Fibroblast of skin of left biceps (primary cell): ENCODE measurements at regions not wholly inside any gene's neighbourhood (a gene's known extent, or its start where the extent isn't known, plus 50 kb on each side); places are given as distances from the start of the nearest gene placed in this dataset.
A peak's percentile ranks its signal among the peaks of the same experiment; 100 is the strongest.
"Not testable (repeated sequence)": the region's sequence is repeated elsewhere in the genome, so short reads cannot be mapped to it uniquely, and the experiment has no call there.

Source experiments
- DNase-seq, 2 experiments: peaks; one replicate each; pipeline ENCODE4 v3.0.0-alpha.2; 2013; ENCODE audit warnings: low read depth in 2 of 2

DNA sequence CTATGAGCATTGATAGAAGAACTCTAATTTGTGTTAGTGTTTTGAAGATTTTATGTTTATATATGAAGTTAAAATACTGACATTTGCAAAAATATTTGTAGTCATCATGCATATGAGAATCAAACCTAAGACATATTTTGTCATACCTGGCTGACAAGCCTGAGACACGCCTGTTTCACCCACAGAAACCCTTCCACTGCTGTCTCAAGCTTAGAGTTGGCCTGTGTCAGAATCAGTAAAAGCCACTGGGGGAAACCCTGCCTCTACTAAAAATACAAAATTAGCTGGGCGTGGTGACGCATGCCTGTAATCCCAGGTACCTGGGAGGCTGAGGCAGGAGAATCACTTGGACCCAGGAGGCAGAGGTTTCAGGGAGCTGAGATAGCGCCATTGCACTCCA, 218.0 kb upstream of the C1QTNF3 start:
- DNase-seq = not testable (repeated sequence)

DNA sequence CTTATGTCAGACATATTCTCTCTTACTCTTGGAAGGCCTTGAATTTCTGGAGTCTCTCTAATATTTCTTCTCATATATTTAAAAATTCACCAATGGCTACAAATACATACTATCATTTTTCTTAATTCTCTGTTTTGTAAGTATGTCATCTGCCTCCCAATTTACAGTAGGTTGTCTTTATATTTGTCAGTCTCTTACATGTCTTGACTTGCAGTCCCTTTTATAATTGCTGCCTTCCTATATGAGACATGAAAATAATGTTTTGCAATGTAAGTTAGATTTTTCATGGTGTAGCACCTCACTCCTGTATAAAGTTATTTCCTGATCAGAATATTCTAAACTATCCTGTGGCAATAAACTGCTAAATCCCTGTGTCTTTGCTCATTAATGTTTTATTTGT, 223.1 kb upstream of the C1QTNF3 start:
- DNase-seq = not testable (repeated sequence)

DNA sequence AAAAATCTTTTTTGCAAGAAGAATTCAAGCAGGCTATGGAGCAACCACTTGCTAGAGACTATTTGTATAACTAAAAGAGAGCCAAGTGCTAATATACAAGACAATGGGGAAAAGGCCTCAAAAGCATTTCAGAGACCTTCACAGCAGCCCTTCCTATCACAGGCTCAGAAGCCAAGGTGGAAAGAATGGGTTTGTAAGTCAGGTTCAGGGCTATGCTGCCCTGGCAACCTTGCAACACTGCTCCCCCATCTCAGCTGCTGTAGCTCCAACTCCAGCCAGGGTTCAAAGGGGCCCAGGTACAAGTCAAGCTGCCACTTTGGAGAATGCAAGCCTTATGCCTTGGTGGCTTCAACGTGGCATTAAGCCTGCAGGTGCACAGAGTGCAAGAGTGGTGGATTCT, 253.7 kb upstream of the C1QTNF3 start:
- DNase-seq = not testable (repeated sequence)

DNA sequence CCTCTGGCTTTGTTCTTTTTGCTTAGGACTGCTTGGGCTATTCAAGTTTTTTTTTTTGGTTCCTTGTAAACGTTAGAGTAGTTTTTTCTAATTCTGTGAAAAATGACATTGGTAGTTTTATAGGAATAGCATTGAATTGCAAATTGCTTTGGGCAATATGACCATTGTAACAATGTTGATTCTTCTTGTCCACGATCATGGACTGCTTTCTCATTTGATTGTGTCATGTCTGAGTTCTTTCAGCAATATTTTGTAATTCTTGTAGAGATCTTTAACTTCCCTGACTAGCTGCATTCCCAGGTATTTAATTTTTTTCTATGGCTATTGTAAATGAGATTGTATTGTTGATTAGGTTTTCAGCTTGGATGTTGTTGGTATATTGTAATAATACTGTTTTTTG, 286.2 kb upstream of the C1QTNF3 start:
- not testable (repeated sequence) for DNase-seq

DNA sequence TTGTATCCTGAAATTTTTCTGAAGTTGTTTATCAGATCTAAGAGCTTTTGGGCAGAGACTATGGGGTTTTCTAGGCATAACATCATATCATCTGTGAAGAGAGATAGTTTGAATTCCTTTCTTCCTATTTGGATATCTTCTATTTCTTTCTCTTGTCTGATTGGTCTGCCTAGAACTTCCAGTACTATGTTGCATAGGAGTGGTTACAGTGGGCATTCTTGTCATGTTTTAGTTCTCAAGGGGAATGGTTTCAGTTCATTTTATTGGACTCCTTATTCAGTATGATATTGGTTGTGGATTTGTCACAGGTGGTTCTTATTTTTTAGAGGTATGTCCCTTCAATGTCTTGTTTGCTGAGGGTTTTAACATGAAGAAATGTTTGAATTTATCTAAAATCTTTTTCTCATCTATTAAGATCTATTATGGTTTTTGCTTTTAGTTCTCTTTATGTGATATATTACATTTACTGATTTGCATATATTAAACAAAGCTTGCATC, 286.6 kb upstream of the C1QTNF3 start:
- peak; percentile 11 to 21 for DNase-seq

DNA sequence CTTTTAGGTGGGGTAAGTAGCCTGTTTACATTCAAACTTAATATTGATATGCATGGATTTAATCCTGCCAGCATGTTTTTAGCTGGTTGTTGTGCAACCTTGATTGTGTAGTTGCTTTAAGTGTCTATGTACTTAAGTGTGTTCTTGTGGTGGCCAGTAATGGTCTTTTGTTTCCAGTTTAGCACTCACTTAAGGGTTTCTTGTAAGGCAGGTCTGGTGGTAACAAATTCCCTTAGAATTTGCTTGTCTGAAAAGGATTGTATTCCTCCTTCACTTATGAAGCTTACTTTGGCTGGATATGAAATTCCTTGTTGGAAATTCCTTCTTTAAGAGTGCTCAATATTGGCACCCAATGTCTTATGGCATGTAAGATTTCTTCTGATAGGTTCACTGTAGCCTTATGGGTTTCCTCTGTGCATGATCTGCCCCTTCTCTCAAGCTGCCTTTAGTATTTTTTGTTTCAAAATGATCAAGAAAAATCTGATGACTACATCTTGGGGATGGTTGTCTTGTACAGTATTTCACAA, 289.0 kb upstream of the C1QTNF3 start:
- DNase-seq = not testable (repeated sequence)

DNA sequence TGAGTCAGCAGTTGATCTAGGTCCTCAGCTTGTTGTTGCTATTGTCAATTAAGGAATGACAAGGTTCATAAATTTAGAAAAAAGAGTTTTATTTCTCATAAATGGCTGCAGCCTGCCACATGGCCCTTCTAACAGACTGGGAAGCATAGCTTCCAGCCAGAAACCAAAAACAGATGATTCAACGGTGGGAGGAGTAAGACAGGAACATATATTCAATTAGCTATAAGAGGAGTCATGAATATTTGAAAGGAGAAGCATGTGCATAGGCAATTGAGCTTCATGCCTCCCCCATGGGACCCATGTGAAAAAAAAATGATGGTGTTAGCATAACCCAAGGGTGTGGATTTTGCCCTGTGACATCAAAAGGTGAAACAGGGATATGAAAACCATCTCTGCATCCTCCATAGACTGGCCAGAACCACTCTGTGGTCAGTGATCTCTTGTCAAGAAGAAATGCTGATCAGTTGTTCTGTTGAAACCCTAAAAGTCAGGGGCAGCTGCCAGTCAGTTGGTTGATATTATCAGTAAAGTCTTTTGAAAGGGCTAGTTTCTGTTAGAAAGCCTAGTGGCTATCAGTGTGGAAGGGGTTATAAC, 296.5 kb upstream of the C1QTNF3 start:
- DNase-seq = not testable (repeated sequence)

DNA sequence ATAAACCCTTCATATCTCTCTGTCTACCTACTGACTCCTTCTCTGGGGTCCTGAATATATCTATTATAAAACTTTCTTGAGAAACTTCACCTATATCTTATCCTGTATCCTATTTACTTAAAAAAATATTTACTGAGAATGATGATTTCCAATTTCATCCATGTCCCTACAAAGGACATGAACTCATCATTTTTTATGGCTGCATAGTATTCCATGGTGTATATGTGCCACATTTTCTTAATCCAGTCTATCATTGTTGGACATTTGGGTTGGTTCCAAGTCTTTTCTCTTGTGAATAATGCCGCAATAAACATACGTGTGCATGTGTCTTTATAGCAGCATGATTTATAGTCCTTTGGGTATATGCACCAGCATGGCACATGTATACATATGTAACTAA, 301.7 kb upstream of the RAI14 start:
- DNase-seq = not testable (repeated sequence)

DNA sequence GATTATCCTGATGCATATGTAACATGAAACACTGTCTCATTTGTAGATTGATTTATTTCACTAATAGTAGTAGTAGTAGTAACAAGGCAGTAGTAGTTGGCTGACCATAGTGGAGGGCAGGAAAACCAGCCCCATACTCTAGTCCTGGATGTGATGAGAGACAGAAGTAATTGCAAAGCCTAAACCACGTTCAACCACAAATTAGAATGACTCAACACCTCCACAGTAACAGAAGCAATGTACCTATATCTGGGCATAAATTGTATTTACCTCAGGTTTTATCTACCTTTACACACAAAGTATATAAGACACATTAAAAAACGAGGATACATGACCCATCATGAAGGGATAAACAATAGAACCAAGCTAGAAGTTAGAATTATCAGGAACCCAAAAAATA, 284.7 kb upstream of the RAI14 start:
- DNase-seq = not testable (repeated sequence)

DNA sequence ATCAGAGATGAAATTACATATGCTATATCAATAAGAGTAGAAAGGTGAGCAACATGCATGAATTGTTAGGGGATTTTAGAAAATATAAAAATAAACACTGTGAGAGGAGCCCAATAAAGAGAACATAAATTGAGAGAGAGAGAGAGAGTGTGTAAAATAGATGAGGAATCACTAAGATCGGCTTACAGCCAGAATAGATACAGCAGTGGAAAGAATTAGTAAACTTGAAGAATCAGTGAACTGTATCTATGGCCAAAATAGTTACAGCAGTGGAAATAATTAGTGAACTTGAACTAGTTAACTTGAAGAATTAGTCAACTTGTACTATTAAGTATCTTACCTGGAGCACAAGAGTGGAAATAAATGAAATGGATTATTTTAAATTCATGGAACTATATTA, 284.3 kb upstream of the RAI14 start:
- not testable (repeated sequence) for DNase-seq

DNA sequence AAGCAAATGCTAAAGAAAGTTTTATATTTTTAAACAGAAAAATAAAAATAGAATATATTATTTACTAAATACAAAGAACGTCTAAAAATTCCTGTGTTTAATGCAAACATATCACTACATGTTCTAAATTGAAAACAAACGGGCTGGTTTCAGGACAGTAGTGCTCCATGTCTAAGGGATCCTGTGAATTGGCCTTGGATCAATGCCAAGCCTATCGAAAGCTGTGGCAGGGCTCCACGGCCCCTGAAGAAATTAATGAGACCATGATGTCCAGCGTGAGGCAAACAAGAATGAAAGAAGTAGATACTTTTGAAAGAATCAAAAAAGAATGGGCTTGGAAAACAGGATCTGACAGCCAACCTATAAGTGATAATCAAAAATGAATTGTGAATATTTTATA, 283.4 kb upstream of the RAI14 start:
- not testable (repeated sequence) for DNase-seq

DNA sequence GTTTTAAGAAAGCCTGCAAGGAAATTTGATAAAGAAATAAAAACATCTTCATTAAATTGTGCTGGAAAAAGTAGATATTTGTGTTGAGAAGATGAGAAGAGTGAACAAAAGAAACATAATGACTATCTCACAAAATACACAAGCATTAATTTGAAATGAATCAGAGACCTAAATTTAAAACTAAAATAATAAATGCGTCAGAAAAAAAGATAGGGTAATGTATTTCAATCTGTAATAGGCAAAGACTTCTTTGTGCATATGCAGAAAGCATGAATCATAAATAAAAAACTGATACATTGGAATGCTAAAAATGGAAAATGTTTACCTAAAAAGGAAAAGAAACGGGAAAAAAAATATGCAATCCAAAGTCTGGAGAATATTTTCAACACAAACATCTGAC, 278.5 kb upstream of the RAI14 start:
- peak in 1 of 2 experiments; percentile 1 for DNase-seq

DNA sequence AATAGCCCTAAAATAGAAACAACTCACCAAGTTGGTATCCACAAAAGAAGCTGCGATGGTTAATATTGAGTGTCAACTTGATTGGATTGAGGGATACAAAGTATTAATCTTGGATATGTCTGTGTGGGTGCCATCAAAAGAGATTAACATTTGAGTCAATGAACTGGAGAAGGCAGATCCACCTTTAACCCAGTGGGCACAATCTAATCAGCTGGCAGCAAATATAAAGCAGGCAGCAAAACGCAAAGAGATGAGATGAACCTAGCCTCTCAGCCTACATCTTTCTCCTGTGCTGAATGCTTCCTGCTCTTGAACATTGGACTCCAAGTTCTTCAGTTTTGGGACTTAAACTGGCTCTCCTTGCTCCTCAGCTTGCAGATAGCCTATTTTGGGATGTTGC, 277.6 kb upstream of the RAI14 start:
- not testable (repeated sequence) for DNase-seq

DNA sequence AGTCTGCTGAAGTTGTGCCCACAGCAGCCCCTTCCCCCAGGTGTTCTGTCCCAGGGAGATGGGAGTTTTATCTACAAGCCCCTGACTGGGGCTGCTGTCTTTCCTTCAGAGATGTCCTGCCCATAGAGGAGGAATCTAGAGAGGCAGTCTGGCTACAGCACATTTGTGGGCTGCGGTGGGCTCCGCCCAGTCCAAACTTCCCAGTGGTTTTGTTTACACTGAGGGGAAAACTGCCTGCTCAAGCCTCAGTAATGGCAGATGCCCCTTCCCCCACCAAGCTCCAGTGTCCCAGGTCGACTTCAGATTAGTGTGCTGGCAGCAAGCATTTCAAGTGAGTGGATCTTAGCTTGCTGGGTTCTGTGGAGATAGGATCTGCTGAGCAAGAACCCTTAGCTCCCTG, 267.4 kb upstream of the RAI14 start:
- not testable (repeated sequence) for DNase-seq

DNA sequence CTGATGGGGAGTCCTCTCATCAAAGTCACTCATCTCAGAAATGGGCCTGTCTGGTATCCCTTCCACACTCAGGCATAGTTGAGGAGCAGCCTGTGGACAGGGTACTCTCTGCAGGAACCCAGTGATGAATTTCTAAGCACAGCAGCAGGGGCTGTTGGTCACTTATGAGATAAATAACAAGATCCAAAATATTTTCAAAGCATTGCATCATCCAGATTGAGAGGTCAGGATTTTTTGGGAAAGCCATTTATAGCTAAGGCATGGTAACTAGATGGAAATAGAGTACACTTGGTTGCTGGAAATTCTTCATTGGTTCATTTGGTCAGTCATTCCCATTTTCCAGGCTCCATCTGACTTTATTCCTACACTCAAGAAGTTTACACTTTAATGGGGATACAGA, 246.8 kb upstream of the RAI14 start:
- no peak for DNase-seq

DNA sequence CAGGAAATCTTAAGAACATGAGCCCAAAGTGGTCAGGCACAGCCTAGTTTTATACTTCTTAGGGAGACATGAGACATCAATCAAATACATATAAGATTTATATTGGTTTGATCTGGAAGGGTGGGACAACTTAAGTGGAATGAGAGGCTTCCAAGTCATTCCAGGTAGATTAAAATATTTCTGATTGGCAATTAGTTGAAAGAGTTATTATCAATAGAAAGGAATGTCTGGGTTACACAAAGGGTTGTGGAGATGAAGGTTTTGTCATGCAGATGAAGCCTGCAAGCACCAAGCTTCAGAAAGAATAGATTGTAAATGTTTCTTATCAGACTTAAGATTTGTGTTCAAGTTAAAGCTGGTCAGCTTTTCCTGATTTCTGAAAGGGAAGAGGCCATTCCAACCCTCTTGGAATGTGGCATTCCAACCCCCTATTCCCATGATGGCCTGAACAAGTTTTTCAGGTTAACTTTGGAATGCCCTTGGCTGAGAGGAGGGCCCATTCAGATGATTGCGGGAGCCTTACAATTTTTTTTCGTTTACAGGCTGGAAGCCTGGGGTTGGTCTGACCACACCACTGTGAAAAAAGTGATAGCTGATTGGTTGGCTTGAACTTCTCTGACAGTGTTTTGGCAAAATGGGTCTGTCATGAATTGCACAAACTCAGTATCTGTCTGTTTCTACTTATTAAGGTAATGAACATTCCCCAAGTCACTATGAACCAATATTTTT, 245.6 kb upstream of the RAI14 start:
- peak; percentile 62 to 68 for DNase-seq

DNA sequence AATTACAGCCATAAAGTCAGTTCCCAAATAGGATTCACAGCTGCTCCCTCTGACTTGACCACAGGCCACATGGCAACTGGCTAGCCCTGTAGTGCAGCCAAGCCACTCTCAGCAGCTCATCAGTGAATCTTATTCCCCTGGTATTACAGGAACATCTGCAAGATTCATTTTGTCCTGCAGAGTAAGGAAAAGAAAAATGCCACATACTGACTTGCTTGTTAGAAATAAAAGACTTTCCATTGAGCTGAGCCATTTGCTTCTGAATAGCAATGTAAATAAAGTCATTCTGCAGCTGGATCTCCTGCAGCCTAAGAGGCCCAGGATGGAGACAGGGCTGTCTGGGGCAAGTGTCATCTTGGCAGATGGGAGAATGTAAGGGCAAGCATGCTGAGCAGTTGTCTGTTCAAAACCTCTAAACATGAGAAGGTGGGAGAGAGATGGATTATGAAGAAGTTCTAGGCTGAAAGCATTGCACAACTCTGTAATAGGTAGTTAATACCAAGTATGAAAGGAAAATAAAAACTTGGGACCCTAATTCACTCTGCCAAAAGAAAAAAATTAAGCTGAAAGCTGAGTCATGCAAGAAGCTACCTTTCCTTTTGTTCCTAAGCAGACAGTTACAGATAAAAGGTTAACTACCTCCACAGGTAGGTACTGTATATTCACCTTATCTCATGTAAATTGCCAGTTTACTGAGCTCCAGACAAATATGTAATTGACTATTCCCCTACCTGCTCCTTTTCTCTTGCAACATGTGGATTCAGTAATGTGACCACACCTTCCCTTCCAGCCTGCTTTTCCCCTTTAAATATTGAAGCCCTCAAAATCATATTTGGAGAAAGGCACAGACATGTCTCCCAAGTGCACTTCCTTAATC, 244.4 kb upstream of the RAI14 start:
- DNase-seq = peak in 1 of 2 experiments; percentile 11

DNA sequence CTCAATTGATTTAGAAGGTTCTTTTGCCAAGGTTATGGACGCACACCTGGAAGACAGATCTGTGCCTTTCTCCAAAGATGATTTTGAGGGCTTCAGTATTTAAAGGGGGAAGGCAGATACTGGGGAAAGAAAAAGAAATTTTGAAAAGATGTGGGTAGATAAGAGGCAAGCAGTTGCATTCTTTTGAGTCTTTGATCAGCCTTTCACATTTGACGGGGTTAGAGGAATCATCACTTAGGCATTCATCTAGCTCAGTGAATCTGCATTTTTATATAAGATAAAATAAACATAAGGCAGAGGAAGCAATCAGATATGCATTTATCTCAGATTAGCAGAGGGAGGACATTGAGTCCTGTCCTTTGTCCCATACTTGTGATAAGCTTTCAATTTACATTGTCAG, 243.4 kb upstream of the RAI14 start:
- DNase-seq = peak in 1 of 2 experiments; percentile 26

DNA sequence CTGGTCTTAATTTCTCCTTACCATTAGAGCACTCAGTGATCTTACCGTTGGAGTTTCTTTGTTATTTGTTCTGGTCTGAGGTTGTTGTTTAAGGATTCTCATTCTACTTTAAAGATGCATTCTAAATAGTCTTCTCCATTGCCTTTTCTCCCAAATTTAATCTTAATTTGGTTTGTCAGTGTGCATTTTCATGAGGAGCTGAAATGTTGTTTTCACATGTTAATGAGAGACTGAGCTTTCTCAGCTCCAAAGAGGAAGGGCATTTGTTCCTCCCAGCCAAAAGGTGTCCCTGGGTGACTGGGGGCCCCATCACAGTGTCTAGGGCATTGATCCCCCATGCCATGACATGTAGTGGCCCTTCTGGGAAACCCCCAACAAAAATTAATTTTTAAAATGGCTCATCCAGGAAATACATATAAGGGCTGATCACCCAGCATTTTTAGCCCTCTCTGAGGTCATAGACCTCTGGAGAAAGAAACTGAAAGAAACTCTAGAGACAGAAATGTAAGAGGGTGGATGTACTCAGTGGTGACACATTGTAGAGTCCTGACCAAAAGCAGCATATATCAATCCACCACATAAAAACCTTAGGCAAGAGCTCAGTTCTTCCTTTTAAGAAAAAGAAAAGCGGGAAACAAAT, 240.4 kb upstream of the RAI14 start:
- no peak for DNase-seq

DNA sequence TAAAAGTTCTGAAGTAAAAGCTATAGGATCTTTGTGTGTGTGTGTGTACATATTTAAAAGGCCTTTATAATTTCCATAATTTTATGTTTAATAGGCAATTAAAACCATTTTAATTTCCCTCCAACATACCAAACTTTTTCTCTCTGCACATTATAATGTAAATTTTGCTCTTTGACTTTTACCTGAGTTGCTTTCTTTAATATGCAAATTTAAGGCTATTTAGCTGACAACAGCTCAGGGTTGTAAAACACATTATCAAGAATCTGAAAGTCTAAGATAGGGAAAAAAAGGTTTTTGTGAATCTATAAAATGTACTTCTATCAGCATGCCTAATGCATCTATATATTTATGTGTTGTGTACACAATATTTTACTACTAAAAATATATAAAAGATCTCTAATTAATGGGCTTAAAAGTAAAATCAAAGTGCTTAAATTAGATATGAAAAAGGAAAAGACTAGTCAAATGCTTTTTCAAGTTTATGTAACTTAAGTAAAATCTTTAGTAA, 239.6 kb upstream of the RAI14 start:
- DNase-seq = no peak

DNA sequence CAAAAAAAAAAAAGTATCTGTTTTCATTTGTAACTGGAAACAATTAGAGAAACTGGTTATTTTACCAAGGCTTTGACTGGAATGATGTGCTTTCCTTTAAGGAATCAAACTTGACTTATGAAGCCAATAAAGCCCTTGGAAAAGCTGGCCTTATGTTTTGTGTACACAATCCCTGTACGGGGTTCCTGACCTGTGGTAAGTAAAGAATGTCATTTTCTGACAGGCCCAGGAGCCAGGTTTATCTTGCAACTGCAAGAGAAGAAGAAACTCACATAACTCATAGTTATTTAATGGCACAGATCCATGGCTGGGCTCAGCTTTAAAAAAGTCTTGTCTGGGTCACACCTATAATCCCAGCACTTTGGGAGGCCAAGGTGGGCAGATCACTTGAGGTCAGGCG, 235.9 kb upstream of the RAI14 start:
- not testable (repeated sequence) for DNase-seq
